HEK293T (cell line): ENCODE measurements at regions not wholly inside any gene's neighbourhood (a gene's known extent, or its start where the extent isn't known, plus 50 kb on each side); places are given as distances from the start of the nearest gene placed in this dataset.
"Not testable (repeated sequence)": the region's sequence is repeated elsewhere in the genome, so short reads cannot be mapped to it uniquely, and the experiment has no call there.

ENCODE experiments used
- CTCF ChIA-PET: fragments of 350-600 bp; formaldehyde crosslinking; extraction: SDS; loops from one replicate; lab custom pipeline; 2021; ENCODE audit warnings: antibody characterized with exemption, inconsistent platforms; lab: Yijun Ruan, JAX
- POLR2A ChIA-PET: fragments of 350-600 bp; formaldehyde crosslinking; extraction: SDS; loops from one replicate; lab custom pipeline; 2020; ENCODE audit warnings: antibody characterized with exemption, inconsistent platforms; lab: Yijun Ruan, JAX
- DNase-seq: peaks from one replicate; pipeline ENCODE4 v3.0.0; 2012; ENCODE audit warnings: mixed read lengths; ENCODE audit errors: extremely low spot score
- ARNT ChIP-seq: fragments of 450-650 bp; IDR thresholded peaks from 2 replicates; pipeline ENCODE4 v1.6.1; 2017; ENCODE audit warnings: mild to moderate bottlenecking
- BHLHE40 ChIP-seq: fragments of 450-650 bp; IDR thresholded peaks from 2 replicates; pipeline ENCODE4 v1.6.1; 2016; ENCODE audit warnings: mild to moderate bottlenecking, moderate library complexity, borderline replicate concordance
- CTBP1 ChIP-seq: fragments of 450-650 bp; IDR thresholded peaks from 2 replicates; pipeline ENCODE4 v1.6.1; 2016; ENCODE audit warnings: borderline replicate concordance
- ELF4 ChIP-seq: fragments of 450-650 bp; IDR thresholded peaks from 2 replicates; pipeline ENCODE4 v1.6.1; 2017; ENCODE audit warnings: antibody characterized with exemption
- FOXA1 ChIP-seq: fragments of 450-650 bp; IDR thresholded peaks from 2 replicates; pipeline ENCODE4 v1.6.1; 2016; ENCODE audit warnings: mild to moderate bottlenecking
- FOXK2 ChIP-seq: fragments of 450-650 bp; IDR thresholded peaks from 2 replicates; pipeline ENCODE4 v1.6.1; 2016; ENCODE audit warnings: mild to moderate bottlenecking
- HDGF ChIP-seq: fragments of 450-650 bp; IDR thresholded peaks from 2 replicates; pipeline ENCODE4 v1.6.1; 2017; ENCODE audit warnings: antibody characterized with exemption, borderline replicate concordance
- L3MBTL2 ChIP-seq: fragments of 450-650 bp; conservative IDR thresholded peaks from 2 replicates; pipeline ENCODE4 v1.6.1; 2016; ENCODE audit warnings: mild to moderate bottlenecking
- LEF1 ChIP-seq: fragments of 450-650 bp; IDR thresholded peaks from 2 replicates; pipeline ENCODE4 v1.6.1; 2017; ENCODE audit warnings: mild to moderate bottlenecking, borderline replicate concordance
- SUZ12 ChIP-seq: fragments of 450-650 bp; IDR thresholded peaks from 2 replicates; pipeline ENCODE4 v1.6.1; 2016; ENCODE audit warnings: mild to moderate bottlenecking
- TF ChIP-seq, protein P1 (sequence below): fragments of 450-650 bp; IDR thresholded peaks from 2 replicates; pipeline ENCODE4 v1.6.1; 2016

DNA sequence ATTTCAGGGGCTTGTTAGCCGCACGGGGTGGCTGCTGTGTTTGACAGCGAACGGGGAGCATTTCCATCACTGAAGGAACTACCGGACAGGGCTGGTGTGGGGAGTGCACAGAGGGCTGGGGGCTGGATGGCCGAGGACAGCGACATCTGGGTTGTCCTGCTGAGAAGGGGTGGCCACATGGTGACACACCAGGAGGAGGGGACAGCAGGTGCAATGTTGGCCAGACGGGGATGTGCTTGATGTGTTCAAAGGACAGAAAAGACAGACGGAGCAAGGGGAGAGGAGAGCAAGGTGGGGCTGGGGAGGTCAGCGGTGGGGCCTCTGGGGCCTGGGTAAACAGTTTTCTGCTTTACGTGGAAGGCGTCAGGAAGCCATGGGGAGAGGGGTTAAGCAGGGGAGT, 115.7 kb downstream of the TNFRSF13B start:
- POLR2A ChIA-PET, DNase-seq, CTCF ChIA-PET: not testable (repeated sequence)

DNA sequence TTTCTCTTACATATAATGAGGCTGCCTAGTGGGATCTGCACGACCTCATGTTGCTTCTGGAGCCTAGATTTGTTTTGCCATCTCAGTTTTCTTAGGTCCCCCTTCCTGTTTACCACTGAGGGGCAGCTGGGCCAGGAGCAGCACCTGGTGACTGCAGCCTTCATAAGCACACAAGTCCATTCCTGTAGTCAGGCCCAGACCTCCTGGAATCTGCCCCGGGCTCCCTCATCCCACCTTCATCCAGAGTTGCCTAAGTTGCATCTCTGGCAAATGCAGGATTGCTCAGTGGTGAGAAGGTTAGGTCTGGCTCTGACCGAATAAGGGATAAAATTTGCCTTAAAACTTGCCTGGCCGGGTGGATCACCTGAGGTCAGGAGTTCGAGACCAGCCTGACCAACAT, 117.3 kb downstream of the TNFRSF13B start:
- POLR2A ChIA-PET: not testable (repeated sequence)

DNA sequence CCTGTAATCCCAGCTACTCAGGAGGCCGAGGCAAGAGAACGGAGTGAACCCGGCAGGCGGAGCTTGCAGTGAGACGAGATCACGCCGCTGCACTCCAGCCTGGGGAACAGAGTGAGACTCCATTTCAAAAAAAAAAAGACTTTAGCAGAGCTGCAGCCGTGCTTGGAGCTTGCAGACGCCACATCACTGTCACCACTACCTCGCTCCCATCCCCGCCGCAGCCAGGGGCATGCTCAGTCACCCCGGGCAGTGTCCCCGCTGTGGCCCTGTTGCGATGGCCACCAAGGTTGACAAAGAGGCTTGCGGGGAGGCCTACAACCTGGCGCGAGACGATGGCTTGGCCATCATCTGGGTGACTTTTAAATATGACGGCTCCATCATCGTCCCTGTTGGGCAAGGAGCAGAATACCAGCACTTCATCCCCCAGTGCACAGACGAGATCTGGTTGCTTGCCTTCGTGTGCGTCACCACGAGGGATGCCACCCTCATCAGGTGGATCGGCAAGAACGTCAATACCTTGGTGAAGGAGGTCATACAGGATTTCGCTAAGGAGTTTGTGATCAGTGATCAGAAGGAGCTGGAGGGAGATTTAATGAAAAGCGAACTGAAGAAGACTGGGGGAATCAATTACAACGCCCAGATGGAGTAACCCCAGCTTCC, 118.1 kb downstream of the TNFRSF13B start:
- ChIA-PET CTCF (interaction anchor here (1.2 kb wide), 1 partner anchor 138 kb away, joined by 3 read pairs; no protein-coding TSS in a partner anchor), POLR2A (no interaction called here)
- no peak for DNase-seq
- TF ChIP-seq, protein P1, sequence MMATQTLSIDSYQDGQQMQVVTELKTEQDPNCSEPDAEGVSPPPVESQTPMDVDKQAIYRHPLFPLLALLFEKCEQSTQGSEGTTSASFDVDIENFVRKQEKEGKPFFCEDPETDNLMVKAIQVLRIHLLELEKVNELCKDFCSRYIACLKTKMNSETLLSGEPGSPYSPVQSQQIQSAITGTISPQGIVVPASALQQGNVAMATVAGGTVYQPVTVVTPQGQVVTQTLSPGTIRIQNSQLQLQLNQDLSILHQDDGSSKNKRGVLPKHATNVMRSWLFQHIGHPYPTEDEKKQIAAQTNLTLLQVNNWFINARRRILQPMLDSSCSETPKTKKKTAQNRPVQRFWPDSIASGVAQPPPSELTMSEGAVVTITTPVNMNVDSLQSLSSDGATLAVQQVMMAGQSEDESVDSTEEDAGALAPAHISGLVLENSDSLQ: no peak
- no peak for TF ChIP-seq HDGF
- no peak for TF ChIP-seq CTBP1
- no peak for TF ChIP-seq BHLHE40
- TF ChIP-seq ELF4: no peak
- no peak for TF ChIP-seq FOXK2
- no peak for TF ChIP-seq SUZ12
- TF ChIP-seq LEF1: no peak
- TF ChIP-seq ARNT: no peak
- TF ChIP-seq FOXA1: no peak
- TF ChIP-seq L3MBTL2: no peak

More for the DNA sequence above, 117.3 kb downstream of the TNFRSF13B start:
- CTCF ChIA-PET: interaction anchor here (1.2 kb wide), 1 partner anchor 137 kb away, joined by 3 read pairs; no protein-coding TSS in a partner anchor
- DNase-seq: not testable (repeated sequence)

DNA sequence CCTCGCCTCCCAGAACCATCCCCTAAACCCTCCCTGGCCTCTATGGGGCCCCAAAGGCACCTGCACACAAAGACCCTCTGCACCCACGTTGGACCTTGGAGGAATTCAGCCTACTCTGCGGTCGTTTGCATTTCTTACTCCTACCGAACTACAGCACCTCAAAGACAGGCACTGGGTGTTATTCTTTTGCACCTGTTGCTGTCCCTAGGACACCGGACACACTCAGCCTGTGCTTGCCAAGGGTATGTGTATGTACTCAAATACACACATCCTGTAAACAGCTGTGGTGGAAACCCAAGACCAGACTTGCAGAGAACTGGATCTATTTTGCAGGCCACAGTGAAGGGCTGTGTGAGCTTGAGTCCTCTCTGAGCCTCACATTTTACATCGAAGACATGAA, 122.1 kb downstream of the TNFRSF13B start:
- POLR2A ChIA-PET, DNase-seq, CTCF ChIA-PET: not testable (repeated sequence)

DNA sequence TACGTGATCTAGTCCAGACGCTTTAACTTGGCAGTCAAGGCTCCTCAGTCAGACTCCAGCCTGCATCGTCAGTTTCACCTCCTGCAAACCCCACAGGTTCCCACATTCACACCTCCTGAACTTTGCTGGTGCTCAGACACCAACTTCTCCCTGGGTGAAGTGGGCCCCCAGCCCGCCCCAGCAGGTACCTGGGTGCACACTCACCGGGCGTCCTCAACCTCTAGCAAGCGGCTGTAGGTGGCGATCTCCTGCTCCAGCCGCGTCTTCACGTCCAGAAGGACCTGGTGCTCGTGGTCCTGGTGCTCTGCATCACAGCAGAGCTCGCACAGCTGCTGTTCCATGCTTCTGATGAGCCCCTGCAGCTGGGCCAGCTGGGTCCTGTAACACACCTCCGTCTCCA, 122.9 kb downstream of the TNFRSF13B start:
- DNase-seq, POLR2A ChIA-PET, CTCF ChIA-PET: not testable (repeated sequence)

DNA sequence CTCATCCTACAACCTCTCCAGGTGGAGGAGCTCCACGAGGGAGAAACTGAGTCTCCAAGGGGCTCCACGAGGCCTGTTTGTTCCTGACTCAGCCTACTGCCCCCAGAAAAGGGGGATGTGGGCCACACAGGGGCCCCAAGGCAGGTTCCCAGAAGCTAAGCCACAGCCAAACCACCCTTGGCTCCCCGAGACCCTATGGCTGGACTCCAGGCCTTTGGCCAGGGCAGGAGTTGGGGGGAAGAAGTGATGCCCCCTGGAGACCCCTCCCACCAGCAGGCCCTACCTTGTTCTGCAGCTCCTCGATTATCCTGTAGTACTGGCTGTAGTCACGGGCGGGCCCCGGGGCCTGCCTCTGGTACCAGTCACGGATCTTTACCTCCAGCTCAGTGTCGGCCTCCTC, 126.8 kb downstream of the TNFRSF13B start:
- DNase-seq, POLR2A ChIA-PET, CTCF ChIA-PET: not testable (repeated sequence)

DNA sequence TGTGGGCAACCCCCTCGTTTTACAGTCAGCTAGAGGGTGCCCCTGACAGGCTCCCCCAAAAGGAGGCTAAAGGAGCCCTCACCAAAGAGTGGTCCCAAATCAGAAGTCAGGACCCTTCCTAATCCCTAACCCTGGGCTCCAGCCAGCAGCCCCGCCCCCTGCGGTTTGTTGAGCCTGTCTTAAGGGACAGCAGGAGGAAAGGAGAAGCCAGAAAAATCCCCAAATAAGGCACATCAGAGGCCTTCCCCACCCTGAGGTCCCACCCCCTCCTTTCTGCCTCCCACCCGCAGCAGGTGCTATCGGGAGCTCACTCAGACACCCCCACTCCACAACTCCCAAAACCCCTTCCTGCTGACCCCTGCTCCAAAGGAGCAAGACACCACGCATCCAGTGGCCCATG, 127.2 kb downstream of the TNFRSF13B start:
- DNase-seq, CTCF ChIA-PET, POLR2A ChIA-PET: not testable (repeated sequence)

DNA sequence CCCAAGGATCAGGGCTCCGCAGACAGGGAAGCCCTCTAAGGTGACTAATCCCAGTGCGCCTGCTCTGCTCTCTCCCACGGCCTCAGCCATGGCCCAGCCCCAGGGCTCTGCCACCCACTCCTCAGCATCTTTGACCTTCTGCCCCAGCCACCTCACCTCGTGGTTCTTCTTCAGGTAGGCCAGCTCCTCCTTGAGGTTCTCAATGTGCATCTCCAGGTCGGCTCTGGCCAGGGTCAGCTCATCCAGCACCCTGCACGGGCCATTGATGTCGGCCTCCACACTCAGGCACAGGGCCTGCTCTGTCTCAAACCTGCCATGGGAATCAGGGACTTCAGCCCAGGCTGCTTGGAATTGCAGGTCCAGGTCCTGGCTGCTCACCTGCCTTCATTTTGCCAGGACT, 128.4 kb downstream of the TNFRSF13B start:
- CTCF ChIA-PET, POLR2A ChIA-PET, DNase-seq: not testable (repeated sequence)

DNA sequence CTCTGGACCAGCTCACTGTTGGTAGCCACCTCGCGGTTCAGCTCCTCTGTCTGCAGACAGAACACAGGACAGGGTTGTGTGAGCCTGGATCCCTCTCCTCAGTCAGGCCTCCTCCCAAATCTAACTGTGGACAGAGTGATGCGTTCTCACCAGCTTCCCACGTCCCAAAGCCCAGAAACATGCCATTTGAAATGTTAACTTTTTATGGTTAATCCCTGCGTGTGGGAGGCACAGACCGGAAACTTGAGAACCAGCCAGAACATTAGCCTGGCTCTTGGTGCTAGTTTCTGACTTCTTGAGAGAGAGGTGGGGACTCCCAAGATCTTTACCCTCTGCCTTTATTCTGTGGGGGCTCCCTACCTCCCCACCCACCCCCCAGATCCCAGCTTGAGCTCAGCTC, 129.6 kb downstream of the TNFRSF13B start:
- POLR2A ChIA-PET, DNase-seq, CTCF ChIA-PET: not testable (repeated sequence)

DNA sequence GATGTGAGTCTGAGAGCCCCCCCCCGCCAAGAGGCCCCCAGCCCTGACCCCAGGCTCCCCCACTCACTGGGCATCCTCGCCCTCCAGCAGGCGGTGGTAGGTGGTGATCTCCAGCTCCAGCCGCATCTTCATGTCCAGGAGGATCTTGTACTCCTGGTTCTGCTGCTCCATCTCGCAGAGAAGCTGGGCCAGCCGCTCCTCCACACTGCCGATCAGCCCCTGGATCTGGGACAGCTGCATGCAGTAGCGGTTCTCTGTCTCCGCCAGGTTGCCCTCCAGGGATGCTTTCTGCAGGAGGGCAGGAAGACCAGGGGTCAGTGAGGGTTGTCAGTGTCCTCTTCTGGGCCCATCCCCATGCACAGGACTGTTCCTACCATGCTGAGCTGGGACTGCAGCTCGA, 130.0 kb downstream of the TNFRSF13B start:
- DNase-seq, CTCF ChIA-PET, POLR2A ChIA-PET: not testable (repeated sequence)

DNA sequence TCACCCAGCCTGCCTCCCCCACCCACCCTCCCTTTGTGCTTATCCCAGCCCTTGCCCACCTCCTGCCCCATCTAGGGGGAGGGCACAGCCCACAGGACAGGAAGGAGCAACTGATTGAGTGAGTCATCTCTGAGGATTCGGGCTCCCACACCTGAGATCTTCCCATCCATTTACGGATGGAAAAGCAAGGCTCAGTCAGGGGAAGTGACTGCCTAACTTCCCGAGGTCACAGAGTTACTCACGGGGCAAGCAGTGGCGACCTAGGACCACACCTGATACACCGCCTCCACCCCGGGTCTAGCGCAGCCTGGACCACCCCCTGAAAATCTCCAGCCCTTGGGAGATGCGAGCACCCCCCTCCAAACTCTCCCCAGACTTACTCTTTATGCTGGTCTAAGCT, 131.7 kb downstream of the TNFRSF13B start:
- CTCF ChIA-PET, POLR2A ChIA-PET, DNase-seq: not testable (repeated sequence)

DNA sequence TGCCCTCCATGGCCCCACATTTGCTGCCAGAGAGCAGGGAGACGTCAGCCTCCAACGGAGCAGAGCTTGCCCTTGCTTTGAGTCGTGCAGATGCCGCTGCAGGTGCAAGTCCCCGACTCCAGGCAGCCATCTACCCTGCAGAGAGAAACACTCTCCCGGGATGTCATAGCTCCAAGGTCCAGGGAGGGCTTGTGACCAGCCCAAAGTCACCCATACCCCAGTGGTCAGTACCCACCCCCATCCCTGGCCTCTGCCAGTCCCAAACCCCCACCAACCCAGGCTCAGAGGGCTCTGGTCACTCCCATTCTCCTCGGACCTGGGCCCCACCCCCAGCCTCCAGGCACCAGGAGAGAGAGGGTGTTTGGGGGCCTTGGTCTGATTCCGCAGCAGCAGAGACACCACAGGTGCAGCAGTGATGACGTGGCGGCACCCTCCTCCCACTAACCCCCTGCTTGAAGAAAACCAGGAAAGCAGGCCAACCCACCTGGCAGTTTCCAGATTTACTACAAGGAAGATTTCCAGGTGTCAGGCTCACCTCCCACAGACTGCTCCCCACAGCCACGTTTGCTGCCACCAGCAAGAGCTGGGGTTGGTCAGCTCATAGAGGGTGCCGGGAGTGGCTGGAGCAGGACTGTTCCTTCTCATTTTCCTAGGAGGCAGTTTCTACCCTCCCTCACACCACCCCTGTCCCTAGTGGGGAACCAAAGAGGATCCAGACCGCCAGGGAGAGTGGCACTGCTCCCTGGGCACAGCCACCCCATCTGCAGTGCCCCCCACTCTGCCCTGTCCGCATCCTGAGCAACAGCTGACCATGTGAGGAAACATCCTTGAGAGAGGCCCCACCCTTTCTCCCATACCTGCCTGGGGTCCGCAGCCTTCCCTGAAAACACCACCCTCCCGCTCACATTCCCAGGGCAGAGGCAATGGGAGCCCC, 132.4 kb downstream of the TNFRSF13B start:
- DNase-seq, POLR2A ChIA-PET, CTCF ChIA-PET: not testable (repeated sequence)

DNA sequence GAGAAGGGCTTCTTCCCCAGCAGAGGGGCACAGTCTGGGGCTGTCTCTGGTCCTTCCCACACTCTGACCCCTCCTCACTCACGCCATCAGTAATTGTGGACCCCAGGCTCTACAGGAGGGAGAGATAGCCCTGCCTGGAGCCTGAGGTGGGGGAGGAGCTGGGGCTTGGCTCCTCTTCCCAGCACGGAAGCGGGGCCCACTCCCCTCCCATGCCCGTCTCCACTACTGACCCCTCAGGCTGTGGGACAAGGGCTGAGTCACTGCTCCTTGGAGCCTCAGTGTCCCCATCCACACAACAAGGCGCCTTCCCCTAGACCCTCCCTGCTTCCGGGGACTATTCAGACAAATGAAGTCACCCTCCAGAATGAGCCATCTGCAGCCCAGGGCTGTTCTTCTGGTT, 133.1 kb downstream of the TNFRSF13B start:
- DNase-seq, CTCF ChIA-PET, POLR2A ChIA-PET: not testable (repeated sequence)

DNA sequence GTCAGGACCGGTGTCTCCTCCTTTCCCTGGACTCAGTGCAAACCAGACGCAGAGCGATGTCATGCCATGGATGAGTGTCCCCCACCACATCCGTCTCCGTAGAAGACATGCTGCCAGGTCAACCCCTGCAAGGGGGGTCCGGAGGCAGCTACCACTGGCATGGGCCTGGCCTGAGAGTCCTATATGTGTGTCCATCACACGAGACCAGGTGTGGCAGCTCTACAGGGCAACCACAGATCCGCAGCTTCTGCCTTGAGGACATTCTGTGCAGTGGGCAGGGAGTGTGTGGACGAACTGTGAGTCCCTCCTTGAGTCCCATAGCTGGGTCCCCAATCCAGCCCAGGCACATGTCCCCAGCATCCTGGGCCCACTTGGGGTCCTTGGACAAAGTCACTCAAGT, 133.6 kb downstream of the TNFRSF13B start:
- CTCF ChIA-PET, POLR2A ChIA-PET, DNase-seq: not testable (repeated sequence)

DNA sequence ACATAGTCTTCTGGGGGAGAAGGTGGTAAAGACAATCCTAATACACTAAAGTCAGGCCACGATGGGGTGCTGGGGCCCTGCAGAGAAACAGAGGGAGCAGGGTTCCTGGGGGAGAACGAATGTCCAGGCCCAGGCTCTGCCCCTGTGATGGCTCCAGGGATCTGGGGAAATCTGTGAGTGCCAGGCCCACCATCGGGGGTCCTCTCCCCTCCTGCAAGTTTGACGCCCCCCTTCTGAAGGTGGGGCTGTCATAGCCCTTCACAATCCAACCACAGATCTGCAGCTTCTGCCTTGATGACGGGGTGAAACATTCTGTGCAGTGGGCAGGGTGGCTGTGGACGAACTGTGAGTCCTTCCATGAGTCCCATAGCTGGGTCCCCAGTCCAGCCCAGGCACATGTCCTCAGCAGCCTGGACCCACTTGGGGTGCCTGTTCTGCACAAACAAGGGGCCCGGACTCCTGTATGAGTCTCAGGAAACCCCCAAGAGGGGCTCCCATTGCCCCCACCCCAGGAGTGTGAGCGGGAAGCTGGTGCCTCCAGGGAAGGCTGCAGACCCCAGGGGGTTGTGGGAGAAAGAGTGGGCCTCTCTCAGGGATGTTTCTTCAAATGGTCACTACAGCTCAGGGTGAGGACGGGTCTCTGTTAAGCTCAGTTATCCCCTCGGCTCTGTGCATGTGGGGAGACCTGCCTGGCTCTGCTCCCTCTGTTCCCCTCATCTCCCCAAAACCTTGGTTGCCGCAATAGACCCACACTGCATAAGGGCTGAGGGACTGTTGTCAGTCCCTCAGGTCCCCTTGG, 134.3 kb downstream of the TNFRSF13B start:
- CTCF ChIA-PET, POLR2A ChIA-PET, DNase-seq: not testable (repeated sequence)
